Suprapubic skin (tissue), 4 donors: ENCODE measurements at regions not wholly inside any gene's neighbourhood (a gene's known extent, or its start where the extent isn't known, plus 50 kb on each side); places are given as distances from the start of the nearest gene placed in this dataset.

ENCODE experiments used
- CTCF ChIP-seq, 2 donors: fragments of 200-600 bp in 1 of 2; fragments of 450-650 bp in 1 of 2; sonication (generic) in 1 of 2; IDR thresholded peaks; one replicate each; pipeline ENCODE4 v1.5.1; 2016 to 2019; ENCODE audit warnings: antibody characterized with exemption in 2 of 2, mild to moderate bottlenecking in 1 of 2, moderate library complexity in 1 of 2
- EP300 ChIP-seq: sonication (generic); formaldehyde crosslinking; IDR thresholded peaks from one replicate; pipeline ENCODE4 v1.6.1; 2017; ENCODE audit warnings: antibody characterized with exemption
- POLR2A ChIP-seq, 2 donors: fragments of 450-650 bp; IDR thresholded peaks; one replicate each; pipeline ENCODE4 v1.6.1; 2017; ENCODE audit warnings: antibody characterized with exemption in 2 of 2, mild to moderate bottlenecking in 2 of 2, moderate library complexity in 2 of 2
- POLR2AphosphoS5 ChIP-seq, 3 donors: sonication (generic); formaldehyde crosslinking; IDR thresholded peaks; one replicate each; pipeline ENCODE4 v1.6.1; 2017; ENCODE audit warnings: antibody characterized with exemption in 3 of 3

GRCh38 chr3:76346690-76347089 lies 561.3 kb upstream of the ZNF717 start:
- TF ChIP-seq CTCF (IDR thresholded peaks at IDR 0.05) (no peak), EP300 (no peak), POLR2AphosphoS5 (IDR thresholded peaks at IDR 0.05) (no peak), POLR2A (IDR thresholded peaks at IDR 0.05) (no peak)
